ENCODE measurements at regions not wholly inside any gene's neighbourhood (a gene's known extent, or its start where the extent isn't known, plus 50 kb on each side); places are given as distances from the start of the nearest gene placed in this dataset.

DNA sequence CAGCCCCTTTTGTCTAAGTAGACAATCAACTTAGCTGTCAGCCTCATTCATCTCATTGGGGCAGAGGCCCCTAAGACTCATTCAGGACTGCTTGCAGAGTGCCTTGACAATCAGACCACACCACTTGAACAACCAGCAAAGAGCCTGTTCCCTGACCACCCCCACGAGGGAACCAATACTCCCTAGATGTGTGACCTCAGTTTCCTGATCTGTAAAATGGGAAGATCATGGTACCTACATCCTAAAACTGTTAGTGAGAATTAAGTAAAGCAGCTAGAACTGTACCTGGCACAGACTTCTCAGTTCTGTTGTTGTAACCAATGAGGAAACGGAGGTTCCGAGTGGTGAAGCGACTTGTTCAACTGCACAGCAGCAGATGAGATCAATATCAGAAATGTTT is 298.5 kb downstream of the RRAGC start:
- Histone ChIP-seq H3K9me3 (no peaks in the 10 kb centered on the region), H3K27ac (peak overlapping the region in 2 of 4 donors; percentile 39 to 74), H3K36me3 (no peaks in the 10 kb centered on the region), H3K4me1 (peaks cover 7 to 62% (median 24%) of the 10 kb centered on the region in 3 donors), H3K4me3 (no peak overlapping the region), H3K27me3 (peaks cover 0 to 35% (median 0%) of the 10 kb centered on the region in 4 donors)
- intact Hi-C loops (cut with DNase I) = no loop called here
- TF ChIP-seq POLR2A (IDR thresholded peaks at IDR 0.05) = no peak
- TF ChIP-seq, protein P1, sequence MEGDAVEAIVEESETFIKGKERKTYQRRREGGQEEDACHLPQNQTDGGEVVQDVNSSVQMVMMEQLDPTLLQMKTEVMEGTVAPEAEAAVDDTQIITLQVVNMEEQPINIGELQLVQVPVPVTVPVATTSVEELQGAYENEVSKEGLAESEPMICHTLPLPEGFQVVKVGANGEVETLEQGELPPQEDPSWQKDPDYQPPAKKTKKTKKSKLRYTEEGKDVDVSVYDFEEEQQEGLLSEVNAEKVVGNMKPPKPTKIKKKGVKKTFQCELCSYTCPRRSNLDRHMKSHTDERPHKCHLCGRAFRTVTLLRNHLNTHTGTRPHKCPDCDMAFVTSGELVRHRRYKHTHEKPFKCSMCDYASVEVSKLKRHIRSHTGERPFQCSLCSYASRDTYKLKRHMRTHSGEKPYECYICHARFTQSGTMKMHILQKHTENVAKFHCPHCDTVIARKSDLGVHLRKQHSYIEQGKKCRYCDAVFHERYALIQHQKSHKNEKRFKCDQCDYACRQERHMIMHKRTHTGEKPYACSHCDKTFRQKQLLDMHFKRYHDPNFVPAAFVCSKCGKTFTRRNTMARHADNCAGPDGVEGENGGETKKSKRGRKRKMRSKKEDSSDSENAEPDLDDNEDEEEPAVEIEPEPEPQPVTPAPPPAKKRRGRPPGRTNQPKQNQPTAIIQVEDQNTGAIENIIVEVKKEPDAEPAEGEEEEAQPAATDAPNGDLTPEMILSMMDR (IDR thresholded peaks at IDR 0.05) = no peak
- WGBS, 2 donors = 69 to 73% methylated on average over 3 to 4 of the region's 4 CpGs
- DNase-seq = no peak

DNA sequence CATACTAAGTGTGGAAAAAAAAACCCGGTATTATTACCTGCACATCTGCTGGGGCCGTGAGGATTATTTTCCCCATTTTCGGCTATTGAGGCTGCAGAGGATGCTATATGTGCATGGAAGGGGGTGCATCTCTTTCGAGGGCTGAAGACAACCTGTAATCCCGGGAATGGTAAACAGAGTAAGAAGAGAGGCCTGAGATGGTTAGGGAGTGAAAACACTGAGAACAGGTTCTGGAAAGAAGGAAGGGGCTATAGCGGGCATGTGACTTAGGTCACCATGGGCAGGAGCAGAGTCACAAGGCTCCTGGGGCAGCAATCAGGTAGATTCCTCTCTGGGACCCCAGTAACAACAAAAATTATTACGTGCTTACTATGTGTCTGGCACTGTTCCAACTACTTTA is 299.1 kb downstream of the RRAGC start:
- 44 to 53% methylated on average over 7 of the region's 7 CpGs for WGBS, 2 donors
- Histone ChIP-seq H3K27ac (peak overlapping the region; percentile 39 to 75 (median 72)), H3K4me3 (peak overlapping the region in 1 of 4 donors; percentile 31), H3K9me3 (no peaks in the 10 kb centered on the region), H3K36me3 (no peaks in the 10 kb centered on the region), H3K4me1 (peaks cover 7 to 58% (median 24%) of the 10 kb centered on the region in 3 donors), H3K27me3 (peaks cover 0 to 31% (median 0%) of the 10 kb centered on the region in 4 donors)
- TF ChIP-seq POLR2A (IDR thresholded peaks at IDR 0.05) = no peak
- DNase-seq = no peak
- intact Hi-C loops (cut with DNase I) = no loop called here

DNA sequence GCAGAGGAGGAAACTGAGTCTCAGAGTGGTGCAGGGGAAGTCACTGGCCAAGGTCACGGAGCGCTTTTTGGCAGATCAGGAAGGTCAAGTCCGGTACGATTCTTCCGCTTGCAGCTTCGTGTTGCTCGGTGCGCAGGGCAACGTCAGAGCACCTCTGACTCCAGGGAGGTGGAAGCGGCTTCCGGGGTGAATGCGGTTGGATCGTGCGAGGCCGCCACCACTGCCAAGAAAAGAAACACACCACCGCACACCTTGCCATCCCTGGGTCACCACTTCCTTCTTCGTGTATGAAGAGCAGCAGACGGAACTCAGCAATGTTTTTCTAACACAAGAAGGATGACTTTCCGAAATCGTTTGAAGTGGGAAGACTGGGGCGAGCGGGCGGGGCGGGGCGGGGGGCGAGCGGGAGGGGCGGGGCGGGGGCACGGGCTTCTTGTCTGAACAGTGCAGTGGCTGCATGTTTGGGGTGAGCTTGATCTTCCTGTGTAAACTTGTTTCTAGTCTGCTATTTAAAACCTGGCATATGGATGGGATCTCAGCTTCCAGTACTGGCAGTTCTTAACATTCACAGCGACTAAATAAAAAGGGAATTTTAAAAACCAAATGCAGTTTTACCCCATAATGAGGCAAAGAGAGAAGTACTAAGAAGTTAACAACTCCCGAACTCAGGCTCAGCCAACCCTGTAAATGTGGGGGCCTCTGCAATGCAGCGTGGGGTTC is 300.0 kb downstream of the RRAGC start:
- no peak for TF ChIP-seq POLR2A (IDR thresholded peaks at IDR 0.05)
- TF ChIP-seq, protein P1 (IDR thresholded peaks at IDR 0.05) = no peak
- Histone ChIP-seq H3K36me3 (no peaks in the 10 kb centered on the region), H3K4me3 (peak overlapping the region in 3 of 4 donors; percentile 23 to 52 (median 31)), H3K9me3 (no peaks in the 10 kb centered on the region), H3K4me1 (peaks cover 7 to 49% (median 24%) of the 10 kb centered on the region in 3 donors), H3K27me3 (peaks cover 0 to 24% (median 0%) of the 10 kb centered on the region in 4 donors), H3K27ac (peak overlapping the region; percentile 59 to 75 (median 72))
- intact Hi-C loops (cut with DNase I) = no loop called here
- WGBS, 2 donors = 6% methylated on average over 23 of the region's 33 CpGs
- peak; percentile 22 for DNase-seq

DNA sequence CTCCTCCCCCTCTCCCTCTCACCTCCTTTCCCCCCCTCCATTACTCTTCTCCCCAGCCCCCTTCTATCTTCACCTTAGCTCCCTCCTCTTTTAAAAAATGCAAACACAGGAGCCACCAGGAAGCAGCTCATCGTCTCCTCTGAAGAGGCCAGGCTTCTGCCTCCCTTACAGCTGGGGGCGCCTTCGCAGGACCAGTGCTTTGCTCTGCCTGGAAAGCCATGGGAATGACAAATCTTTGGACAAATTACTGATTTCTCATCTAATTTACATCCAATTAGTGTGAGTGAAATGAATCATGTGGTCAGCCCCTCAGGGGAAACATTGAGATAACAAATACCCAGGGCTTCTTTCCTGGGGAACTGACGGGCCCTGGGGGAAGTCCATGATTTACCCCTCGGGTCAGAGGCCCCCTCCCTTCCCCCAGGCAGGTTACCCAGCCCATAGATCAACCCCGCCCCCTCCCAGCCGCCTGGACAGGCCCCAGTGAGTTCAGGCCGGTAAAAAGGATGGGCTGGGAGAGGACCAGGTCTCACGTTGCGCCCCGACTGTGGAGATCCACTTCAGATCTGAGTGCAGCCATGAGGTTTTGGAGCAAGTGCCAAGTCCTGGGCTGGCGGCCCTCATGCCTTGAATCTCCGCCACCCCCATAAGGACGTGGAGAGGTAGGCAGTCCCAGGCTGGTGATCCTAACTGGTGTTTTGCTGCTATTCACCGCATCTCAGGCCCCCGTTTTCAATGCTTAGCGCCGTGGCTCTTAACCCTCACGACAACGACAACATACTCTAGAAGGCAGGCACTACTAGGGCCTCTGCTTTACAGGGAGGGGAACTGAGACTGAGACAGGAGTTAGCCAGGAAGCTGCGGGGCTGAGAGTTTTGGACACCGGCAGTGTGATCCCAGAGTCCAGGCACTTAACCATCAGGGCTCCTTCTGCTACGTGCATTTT is 300.8 kb downstream of the RRAGC start:
- intact Hi-C loops (cut with DNase I) = no loop called here
- H3K4me1 ChIP-seq = peaks cover 7 to 43% (median 24%) of the 10 kb centered on the region in 3 donors
- peak overlapping the region in 3 of 4 donors; percentile 23 to 52 (median 31) for H3K4me3 ChIP-seq
- H3K9me3 ChIP-seq = no peaks in the 10 kb centered on the region
- H3K27ac ChIP-seq = peak overlapping the region; percentile 59 to 75 (median 72)
- no peak for DNase-seq
- no peaks in the 10 kb centered on the region for H3K36me3 ChIP-seq
- peaks cover 0 to 16% (median 0%) of the 10 kb centered on the region in 4 donors for H3K27me3 ChIP-seq
- no peak for TF ChIP-seq POLR2A (IDR thresholded peaks at IDR 0.05)
- TF ChIP-seq, protein P1 (IDR thresholded peaks at IDR 0.05) = no peak
- WGBS, 2 donors = 29 to 32% methylated on average over 6 to 13 of the region's 23 CpGs

DNA sequence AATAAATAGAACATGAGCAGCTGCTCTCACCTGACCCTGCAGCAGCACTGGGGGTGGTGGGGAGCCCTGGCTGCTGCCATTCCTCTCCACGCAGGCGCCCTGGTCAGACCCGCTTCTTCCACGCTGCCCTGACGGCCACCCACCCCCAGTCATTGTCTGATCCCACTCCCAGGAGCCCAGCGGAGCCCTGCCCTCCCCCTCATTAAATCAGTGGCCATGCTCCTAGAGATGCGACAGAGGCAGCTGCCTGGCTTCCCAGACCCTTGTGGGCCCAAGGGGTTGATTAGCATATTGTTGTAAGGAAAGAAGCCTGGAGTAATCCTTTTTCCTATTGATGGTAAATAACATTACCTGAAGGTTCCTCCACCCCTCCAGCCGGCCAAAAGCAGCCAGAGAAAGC is 301.5 kb downstream of the RRAGC start:
- DNase-seq = no peak
- TF ChIP-seq, protein P1 (IDR thresholded peaks at IDR 0.05) = no peak
- TF ChIP-seq POLR2A (IDR thresholded peaks at IDR 0.05) = no peak
- Histone ChIP-seq H3K27me3 (peaks cover 0 to 9% (median 0%) of the 10 kb centered on the region in 4 donors), H3K9me3 (no peaks in the 10 kb centered on the region), H3K36me3 (no peaks in the 10 kb centered on the region), H3K27ac (peak overlapping the region in 1 of 4 donors; percentile 74), H3K4me3 (no peak overlapping the region), H3K4me1 (peaks cover 7 to 43% (median 24%) of the 10 kb centered on the region in 3 donors)
- intact Hi-C loops (cut with DNase I) = no loop called here
- 86 to 92% methylated on average over 8 of the region's 8 CpGs for WGBS, 2 donors
